HG02798 (cell line): ENCODE measurements at regions not wholly inside any gene's neighbourhood (a gene's known extent, or its start where the extent isn't known, plus 50 kb on each side); places are given as distances from the start of the nearest gene placed in this dataset.
"Not testable (repeated sequence)": the region's sequence is repeated elsewhere in the genome, so short reads cannot be mapped to it uniquely, and the experiment has no call there.

Experiments
- ATAC-seq: cut with Tn5 transposase; IDR thresholded peaks from one replicate; pipeline ENCODE4 v1.9.1; 2021; ENCODE audit warnings: mild to moderate bottlenecking; ENCODE audit not compliant: unreplicated experiment, poor library complexity

DNA sequence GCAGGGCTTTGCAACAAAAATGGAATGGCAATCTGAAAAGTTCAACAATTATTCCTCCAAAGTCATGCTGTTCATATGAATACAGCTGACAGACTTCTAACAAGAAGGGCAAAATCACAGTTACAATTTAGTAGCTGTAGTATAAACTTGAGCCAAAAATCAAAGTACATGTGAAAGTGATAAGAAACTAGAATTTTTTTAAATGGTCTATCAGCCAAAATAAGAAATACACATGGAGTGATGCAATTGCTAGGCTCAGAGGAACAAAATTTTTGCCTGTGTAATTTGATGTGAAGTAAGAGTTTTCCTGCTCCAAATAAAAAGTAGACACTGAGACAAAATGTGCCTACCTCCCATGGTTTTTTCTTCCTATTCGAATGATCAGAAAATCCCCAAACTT is 167.7 kb upstream of the CDKN3 start:
- no peak for ATAC-seq

GRCh38 chr14:54230645-54231044 is 166.2 kb upstream of the CDKN3 start:
- ATAC-seq: no peak

GRCh38 chr14:54232735-54233134 is 164.1 kb upstream of the CDKN3 start:
- ATAC-seq: no peak

DNA sequence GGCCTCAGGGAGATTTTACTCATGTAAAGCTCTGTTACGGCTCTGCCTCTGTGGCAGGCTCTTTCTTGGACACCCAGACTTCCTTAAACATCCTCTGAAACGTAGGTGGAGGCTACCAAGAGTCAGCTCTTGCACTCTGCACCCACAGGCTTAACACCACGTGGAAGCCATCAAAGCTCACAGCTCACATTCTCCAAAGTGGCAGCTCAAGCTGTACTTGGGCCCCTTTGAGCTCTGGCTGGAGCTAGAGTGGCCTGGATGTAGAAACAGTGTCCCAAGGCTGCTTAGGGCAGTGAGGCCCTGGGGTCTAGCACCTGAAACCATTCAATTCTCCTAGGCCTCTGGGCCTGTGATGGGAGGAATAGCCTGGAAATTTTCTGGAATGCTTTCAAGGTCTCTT is 155.3 kb upstream of the CDKN3 start:
- no peak for ATAC-seq

DNA sequence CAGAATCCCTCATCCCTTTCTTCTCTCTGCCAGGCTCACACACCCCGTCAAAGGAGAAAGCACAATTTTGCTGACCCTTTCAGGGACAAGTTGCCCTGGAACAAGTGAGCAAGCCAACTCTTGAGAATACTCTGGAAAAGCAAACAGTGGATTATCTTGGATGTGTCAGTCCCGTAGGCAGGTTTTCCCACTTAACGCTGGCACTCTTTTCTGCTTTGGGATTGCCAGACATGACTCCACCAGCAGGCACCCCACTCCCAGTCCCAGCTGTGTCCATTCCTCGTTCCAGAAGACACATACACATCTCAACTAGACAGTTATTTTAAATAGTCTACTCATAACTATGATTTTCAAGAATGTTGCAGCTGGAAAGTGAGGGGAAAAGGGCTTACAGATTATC is 145.5 kb upstream of the CDKN3 start:
- ATAC-seq: no peak

GRCh38 chr14:54252072-54252730 is 144.6 kb upstream of the CDKN3 start:
- no peak for ATAC-seq

DNA sequence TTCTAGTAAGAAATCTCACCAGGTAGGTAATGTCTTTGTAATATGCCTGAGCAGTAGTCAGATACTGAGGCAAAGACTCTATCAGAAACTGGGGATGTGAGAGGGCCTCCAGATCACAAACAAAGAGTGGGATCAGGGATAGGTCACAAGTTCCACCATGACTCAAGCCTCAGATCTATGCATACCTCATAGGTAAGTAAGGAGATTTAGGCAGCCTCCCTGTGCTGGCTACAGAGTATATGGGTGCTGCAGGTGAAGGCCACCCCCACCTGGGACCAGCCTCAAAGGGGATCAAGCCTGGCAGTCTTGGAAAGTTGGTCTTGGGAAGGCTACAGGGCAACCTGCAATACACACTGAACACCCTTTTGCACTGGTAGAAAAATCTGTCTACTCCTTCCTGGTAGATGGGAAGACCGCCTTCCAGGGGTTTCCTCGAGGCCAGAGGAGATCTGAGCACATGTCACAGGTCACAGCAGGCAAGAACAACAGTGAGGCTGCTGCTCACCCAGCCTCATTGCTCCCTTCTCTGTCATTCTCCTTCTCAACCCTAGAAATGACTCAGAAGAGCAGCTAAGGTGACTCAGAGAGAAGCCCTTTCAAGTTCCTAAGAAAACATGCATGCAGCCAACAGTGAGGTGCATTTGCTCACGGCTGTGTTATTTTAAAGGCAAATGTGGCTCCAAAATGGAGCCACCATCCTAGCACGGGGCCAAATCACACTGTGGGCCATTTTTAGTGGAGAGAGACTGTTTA is 143.4 kb upstream of the CDKN3 start:
- peak; percentile 65 for ATAC-seq

GRCh38 chr14:54256156-54256555 is 140.7 kb upstream of the CDKN3 start:
- ATAC-seq: no peak

- ATAC-seq: no peak
Measured at GRCh38 chr14:54257424-54257823, 139.4 kb upstream of the CDKN3 start.

DNA sequence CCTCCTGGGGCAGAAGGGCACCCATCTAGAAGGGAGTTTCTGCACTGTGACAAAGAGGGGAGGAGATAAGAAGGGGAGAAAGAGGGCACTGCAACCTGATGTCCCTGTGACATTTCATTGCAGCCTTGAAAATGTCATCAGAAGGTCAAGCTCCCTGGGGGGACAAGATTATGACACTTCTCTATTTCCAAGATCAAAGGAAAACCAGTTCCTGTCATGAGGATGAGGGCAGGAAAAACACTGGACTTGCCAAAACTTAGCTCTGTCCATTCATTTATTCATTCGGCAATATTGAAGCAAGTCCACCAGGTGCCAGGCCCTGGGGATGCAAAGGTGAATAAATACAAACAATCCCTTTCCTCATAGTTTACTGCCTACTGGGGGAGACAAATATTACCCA is 138.4 kb upstream of the CDKN3 start:
- ATAC-seq: no peak

GRCh38 chr14:54259821-54260220 is 137.0 kb upstream of the CDKN3 start:
- ATAC-seq: no peak

- ATAC-seq: no peak
Measured at GRCh38 chr14:54261283-54261682, 135.5 kb upstream of the CDKN3 start.

GRCh38 chr14:54266616-54267015 is 130.2 kb upstream of the CDKN3 start:
- not testable (repeated sequence) for ATAC-seq

- ATAC-seq: peak; percentile 90
Measured at GRCh38 chr14:54267172-54267571, 129.6 kb upstream of the CDKN3 start.

DNA sequence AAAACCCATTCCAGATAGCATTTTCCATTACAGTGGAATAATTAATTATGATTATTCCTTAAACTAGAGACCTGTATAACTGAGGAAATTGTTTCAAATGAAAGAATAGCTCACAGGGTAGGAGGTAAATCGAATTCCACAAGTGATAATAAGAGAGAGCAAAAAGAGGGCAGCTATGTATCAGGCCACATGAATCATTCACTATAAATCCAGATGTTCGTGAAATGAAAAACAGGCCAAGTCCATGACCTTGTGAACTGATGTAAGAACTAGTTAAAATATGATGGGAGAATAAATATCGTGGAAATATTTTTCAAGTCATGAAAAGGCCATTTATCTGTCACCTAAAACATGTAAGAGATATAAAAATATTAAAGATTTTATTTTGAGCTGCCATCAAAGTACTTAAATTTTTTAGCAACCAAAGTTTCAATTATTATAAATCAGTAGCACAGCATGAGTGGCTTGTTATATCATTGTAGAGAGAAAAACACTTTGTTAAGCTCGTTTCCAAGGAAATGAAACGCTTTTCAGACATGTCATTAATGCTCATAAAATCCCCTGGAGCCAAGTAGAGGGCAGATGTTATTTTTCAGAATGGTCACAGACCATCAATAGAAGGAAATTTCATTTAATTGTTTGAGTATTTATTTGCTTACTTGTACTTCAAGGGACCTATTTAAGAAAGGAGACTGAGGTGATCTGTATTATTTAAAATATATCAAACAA is 120.6 kb upstream of the CDKN3 start:
- no peak for ATAC-seq

DNA sequence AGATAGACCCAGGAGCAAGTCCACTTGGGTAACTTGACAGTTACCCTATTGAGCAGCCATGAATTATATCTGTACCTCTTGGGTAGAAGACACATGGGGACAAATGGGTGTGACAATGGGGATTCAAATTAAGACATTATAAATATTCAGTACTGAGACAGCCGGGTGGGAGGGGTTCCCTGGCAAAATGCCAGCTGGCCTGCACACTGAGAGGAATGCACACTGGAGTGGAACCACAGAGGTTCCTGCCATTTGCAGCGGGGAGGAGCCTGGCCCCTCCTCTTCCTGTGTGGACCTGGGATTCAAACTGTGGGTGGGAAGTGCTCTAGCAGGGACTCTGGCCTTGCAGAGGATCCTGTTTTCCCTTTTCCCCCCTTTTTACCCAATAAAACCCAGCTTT is 118.7 kb upstream of the CDKN3 start:
- ATAC-seq: no peak

GRCh38 chr14:54278665-54279295 is 118.0 kb upstream of the CDKN3 start:
- ATAC-seq: no peak

- ATAC-seq: no peak
Measured at GRCh38 chr14:54282849-54283248, 114.0 kb upstream of the CDKN3 start.

DNA sequence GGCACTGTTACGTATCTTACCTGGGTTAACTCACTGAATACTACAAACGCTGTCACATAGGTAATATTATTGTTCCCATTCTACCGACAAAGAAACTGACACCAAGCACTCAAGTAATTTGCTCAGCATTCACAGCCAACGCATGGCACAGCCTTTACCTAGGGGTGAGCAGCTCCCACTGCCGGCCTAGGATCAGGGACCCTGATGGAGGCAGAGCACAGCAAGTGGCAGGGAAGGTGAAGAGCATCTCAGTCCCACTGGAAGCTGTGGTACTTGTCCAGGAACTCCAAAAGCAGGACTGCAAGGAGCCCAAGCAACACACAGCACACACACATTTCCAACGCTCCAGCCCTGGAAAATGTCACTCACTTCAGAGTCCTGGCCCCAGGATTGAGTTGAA is 111.8 kb upstream of the CDKN3 start:
- no peak for ATAC-seq

DNA sequence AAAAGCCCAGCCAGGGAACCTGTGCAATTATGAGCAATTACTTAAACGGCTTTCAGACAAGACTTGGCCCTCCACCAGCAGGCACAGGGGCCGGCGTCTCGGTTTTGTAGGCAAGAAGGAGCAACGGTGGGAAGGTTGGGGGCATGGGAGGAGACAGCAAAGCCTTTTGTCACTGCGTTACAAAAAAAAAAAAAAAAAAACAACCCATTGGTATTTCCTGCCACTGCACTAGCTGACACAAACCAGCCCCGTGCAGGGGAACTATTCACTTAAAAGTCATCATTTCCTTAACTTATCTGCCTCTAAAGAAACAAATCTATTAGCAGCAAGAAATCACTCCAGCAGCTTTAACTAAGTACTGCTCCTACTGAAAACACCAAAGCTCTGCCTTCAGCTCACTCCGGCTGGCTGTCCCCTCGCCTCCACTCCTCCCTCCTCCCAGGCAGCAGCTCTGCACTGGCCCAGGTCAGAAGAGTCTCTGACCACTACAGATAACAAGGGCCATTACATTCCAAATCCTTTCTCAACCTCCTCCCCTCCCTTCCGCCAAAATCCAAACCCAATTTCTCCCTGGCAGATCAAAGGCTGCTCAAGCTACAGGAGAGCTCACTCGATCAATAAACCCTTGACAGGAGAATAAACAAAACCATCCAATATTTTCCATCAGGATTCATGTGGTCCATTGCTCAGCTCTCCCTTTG is 105.2 kb upstream of the CDKN3 start:
- ATAC-seq: no peak
